ENCODE measurements at regions not wholly inside any gene's neighbourhood (a gene's known extent, or its start where the extent isn't known, plus 50 kb on each side); places are given as distances from the start of the nearest gene placed in this dataset.
A peak's percentile ranks its signal among the peaks of the same experiment; 100 is the strongest.

DNA sequence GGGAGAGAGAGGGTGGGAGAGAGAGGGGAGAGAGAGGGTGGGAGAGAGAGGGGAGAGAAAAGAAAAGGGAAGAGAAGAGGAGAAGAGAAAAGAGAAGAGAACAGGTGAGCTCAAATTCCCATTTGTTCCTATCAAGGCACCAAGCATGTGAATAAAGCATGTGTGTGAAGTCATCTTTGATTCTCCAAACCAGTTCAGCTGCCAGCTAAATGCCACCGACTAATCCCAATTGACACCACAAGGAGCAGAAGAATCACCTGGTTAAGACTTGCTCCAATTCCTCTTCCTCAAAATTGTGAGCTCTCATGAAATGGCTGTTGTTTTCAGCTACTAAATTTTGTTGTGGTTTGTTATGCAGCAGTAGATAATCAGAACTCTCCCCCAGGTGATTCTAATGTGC lies 188.9 kb downstream of the TMX1 start:
- H3K36me3 ChIP-seq = no peaks in the 10 kb centered on the region
- H3K27me3 ChIP-seq = no peaks in the 10 kb centered on the region
- TF ChIP-seq, protein P1, sequence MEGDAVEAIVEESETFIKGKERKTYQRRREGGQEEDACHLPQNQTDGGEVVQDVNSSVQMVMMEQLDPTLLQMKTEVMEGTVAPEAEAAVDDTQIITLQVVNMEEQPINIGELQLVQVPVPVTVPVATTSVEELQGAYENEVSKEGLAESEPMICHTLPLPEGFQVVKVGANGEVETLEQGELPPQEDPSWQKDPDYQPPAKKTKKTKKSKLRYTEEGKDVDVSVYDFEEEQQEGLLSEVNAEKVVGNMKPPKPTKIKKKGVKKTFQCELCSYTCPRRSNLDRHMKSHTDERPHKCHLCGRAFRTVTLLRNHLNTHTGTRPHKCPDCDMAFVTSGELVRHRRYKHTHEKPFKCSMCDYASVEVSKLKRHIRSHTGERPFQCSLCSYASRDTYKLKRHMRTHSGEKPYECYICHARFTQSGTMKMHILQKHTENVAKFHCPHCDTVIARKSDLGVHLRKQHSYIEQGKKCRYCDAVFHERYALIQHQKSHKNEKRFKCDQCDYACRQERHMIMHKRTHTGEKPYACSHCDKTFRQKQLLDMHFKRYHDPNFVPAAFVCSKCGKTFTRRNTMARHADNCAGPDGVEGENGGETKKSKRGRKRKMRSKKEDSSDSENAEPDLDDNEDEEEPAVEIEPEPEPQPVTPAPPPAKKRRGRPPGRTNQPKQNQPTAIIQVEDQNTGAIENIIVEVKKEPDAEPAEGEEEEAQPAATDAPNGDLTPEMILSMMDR (IDR thresholded peaks at IDR 0.05) = no peak
- ATAC-seq = no peak
- no peaks in the 10 kb centered on the region for H3K4me1 ChIP-seq
- no peak for DNase-seq
- no peaks in the 10 kb centered on the region for H3K9me3 ChIP-seq
- no peak overlapping the region for H3K27ac ChIP-seq
- H3K4me3 ChIP-seq = no peak overlapping the region
- intact Hi-C loops (cut with DNase I) = no loop called here

DNA sequence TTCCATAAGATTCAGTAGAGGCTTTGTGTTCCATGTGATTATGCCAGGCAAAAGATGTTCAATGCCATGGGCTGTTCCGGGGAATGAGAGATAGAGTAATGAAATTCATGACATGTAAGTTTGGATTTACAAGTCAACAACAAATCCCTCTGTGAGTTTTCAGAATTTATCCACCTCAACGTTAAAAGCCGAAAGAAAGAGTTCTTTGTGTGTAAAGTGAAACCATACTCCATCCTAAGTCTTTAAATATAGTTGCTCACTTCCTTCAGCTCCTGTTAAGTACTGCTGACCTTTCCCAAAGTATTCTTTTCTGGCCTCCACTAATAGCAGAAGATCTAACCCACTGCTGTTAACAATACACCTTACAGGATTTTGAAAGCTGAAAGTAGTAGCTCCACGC lies 190.0 kb downstream of the TMX1 start:
- Histone ChIP-seq H3K36me3 (no peaks in the 10 kb centered on the region), H3K4me1 (no peaks in the 10 kb centered on the region), H3K27ac (no peak overlapping the region), H3K27me3 (no peaks in the 10 kb centered on the region), H3K4me3 (no peak overlapping the region), H3K9me3 (no peaks in the 10 kb centered on the region)
- ATAC-seq (no peak), DNase-seq (no peak)
- TF ChIP-seq, protein P1 (IDR thresholded peaks at IDR 0.05) = no peak
- intact Hi-C loops (cut with DNase I) = no loop called here

DNA sequence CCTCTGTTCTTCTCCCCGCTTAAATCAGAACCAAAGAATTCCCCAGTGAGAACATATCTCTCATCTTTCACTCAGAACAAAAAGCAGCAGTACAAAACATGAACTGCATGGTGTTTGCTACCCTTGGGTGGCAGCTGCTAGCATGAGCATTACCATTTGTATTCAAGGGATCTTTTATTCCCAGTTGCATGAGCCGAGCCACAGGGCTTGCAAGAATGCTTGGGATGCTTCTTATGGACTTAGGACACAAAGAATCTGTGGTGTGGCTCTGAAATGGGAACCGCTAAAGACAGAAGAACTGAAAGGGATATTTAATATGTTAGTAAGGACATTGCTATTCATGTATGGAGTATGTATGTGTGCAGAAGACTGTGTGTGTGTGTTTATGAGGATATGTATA lies 190.6 kb downstream of the TMX1 start:
- Histone ChIP-seq H3K27ac (no peak overlapping the region), H3K4me3 (no peak overlapping the region), H3K36me3 (no peaks in the 10 kb centered on the region), H3K9me3 (no peaks in the 10 kb centered on the region), H3K4me1 (no peaks in the 10 kb centered on the region), H3K27me3 (no peaks in the 10 kb centered on the region)
- no peak for ATAC-seq
- no peak for DNase-seq
- intact Hi-C loops (cut with DNase I) = no loop called here
- TF ChIP-seq, protein P1 (IDR thresholded peaks at IDR 0.05) = no peak

DNA sequence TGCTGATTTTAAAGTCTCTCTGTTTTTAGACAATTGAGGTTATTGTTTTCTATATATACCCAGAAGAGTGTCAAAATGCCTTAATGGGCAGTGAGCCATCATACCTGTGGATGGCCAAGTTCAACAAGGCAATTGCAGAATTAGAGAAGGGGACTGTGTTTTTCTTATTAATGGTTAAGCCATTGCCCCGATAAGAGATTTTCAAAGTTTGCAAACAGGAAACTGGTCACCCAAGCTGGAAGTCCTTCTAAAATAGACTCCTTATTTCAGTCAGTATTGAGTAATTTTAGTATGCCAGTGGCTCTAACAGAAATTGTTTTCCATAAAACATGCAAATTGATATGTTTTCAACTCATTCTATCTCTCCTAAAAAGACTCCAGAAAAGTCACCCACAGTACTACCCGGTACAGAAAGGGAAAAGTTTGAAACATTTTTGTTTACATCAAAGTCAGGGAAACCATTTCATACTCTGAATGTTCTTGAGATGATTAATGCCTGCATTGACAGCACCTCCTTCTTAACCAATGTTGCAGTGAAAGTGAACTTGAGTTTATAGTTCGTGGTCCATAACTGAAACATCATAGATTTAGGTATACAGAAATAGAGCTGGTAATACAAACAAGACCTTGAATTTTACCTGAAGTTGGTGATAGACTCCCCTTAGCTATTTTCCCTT lies 191.1 kb downstream of the TMX1 start:
- intact Hi-C loops (cut with DNase I) = no loop called here
- peak in 1 of 4 donors; percentile 21 for DNase-seq
- no peaks in the 10 kb centered on the region for H3K27me3 ChIP-seq
- H3K4me3 ChIP-seq = no peak overlapping the region
- H3K36me3 ChIP-seq = no peaks in the 10 kb centered on the region
- TF ChIP-seq, protein P1 (IDR thresholded peaks at IDR 0.05) = no peak
- no peak for ATAC-seq
- no peaks in the 10 kb centered on the region for H3K4me1 ChIP-seq
- no peak overlapping the region for H3K27ac ChIP-seq
- no peaks in the 10 kb centered on the region for H3K9me3 ChIP-seq

DNA sequence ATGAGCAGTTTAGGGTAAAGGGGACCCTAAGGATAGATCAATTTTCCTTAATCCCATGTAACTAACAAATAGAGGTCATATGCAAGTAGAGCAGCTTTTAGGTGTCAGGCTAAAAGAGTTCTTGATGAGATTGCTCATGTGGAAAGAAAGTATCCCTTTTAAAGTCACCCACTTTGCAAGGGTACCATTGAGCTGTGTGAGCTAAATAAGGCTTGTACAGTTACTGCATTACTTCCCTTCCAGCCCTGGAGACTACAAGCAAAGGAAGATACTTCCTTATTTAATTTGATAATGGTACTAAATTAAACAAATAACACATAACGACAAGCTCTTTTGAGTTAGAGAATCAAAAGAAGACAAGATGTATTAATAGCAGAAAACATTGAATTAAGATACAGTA lies 191.7 kb downstream of the TMX1 start:
- no peak overlapping the region for H3K27ac ChIP-seq
- no peak for DNase-seq
- TF ChIP-seq, protein P1 (IDR thresholded peaks at IDR 0.05) = no peak
- H3K4me3 ChIP-seq = no peak overlapping the region
- no peaks in the 10 kb centered on the region for H3K36me3 ChIP-seq
- no peaks in the 10 kb centered on the region for H3K27me3 ChIP-seq
- H3K4me1 ChIP-seq = no peaks in the 10 kb centered on the region
- ATAC-seq = no peak
- intact Hi-C loops (cut with DNase I) = no loop called here
- H3K9me3 ChIP-seq = no peaks in the 10 kb centered on the region

All from left lung (tissue), 4 donors.